GM12878 (cell line): ENCODE measurements at regions not wholly inside any gene's neighbourhood (a gene's known extent, or its start where the extent isn't known, plus 50 kb on each side); places are given as distances from the start of the nearest gene placed in this dataset.

Experiments
- ATAC-seq: fragments of 200-7000 bp; cut with Tn5 transposase; 3 replicates; pipeline ENCODE4 v1.9.1; 2020; ENCODE audit warnings: mild to moderate bottlenecking, moderate library complexity
- BruUV-seq: library from RNA; stranded (reverse); fragments of 400-500 nt; replicated peaks from 2 replicates; lab custom pipeline; 2021; lab: Mats Ljungman, UMichigan
- CTCF ChIA-PET: fragments of 300-600 bp; sonication (Branson Sonifier 250); formaldehyde crosslinking; extraction: SDS; loops from one replicate; lab custom pipeline; 2021; ENCODE audit warnings: inconsistent platforms; lab: Yijun Ruan, JAX
- POLR2A ChIA-PET: fragments of 350-600 bp; formaldehyde crosslinking; extraction: SDS; loops from one replicate; lab custom pipeline; 2021; ENCODE audit warnings: inconsistent platforms; lab: Charles Lee
- RAD21 ChIA-PET: fragments of 300-600 bp; sonication (Branson Sonifier 250); formaldehyde crosslinking; loops from one replicate; lab custom pipeline; 2023; ENCODE audit warnings: antibody characterized with exemption; ENCODE audit not compliant: unreplicated experiment; lab: Charles Lee
- SMC1A ChIA-PET: fragments of 300-600 bp; sonication (Branson Sonifier 250); formaldehyde crosslinking; loops from one replicate; lab custom pipeline; 2023; ENCODE audit not compliant: unreplicated experiment, uncharacterized antibody; lab: Charles Lee
- DNase-seq: peaks from one replicate; pipeline ENCODE4 v3.0.0-alpha.2; 2011; ENCODE audit warnings: low read depth, low spot score
- FAIRE-seq: peaks from 3 replicates; lab custom pipeline; 2011; peaks lifted over from hg19 to GRCh38; lab: Jason Lieb, UNC
- H2AFZ ChIP-seq: 2 replicates; pipeline ENCODE4 v1.6.0; 2011; ENCODE audit warnings: low read depth, low read length, control low read depth; ENCODE audit not compliant: control insufficient read depth
- H3K27ac ChIP-seq: 2 replicates; pipeline ENCODE4 v1.5.1; 2011; ENCODE audit warnings: control low read depth; ENCODE audit not compliant: control insufficient read depth, insufficient read depth
- H3K27me3 ChIP-seq, 2 experiments: replicated peaks in 1 of 2; 2 replicates each; pipeline versions ENCODE4 v1.6.0 to v1.6.1; 2011; ENCODE audit warnings: low read length in 1 of 2; ENCODE audit not compliant: control insufficient read depth in 2 of 2, insufficient read depth in 2 of 2
- H3K36me3 ChIP-seq, 2 experiments: 2 replicates each; pipeline ENCODE4 v1.5.1; 2011; ENCODE audit warnings: low read length in 1 of 2; ENCODE audit not compliant: control insufficient read depth in 2 of 2, insufficient read depth in 2 of 2
- H3K4me1 ChIP-seq: 2 replicates; pipeline ENCODE4 v1.6.1; 2011; ENCODE audit warnings: mild to moderate bottlenecking, low read length, moderate library complexity, mixed read lengths; ENCODE audit not compliant: control insufficient read depth, insufficient read depth
- H3K4me2 ChIP-seq: 2 replicates; pipeline ENCODE4 v1.6.0; 2011; ENCODE audit warnings: control low read depth; ENCODE audit not compliant: control insufficient read depth, insufficient read depth
- H3K4me3 ChIP-seq: fragments of 200-600 bp; sonication (generic); 2 replicates; pipeline ENCODE4 v1.5.1; 2016
- H3K79me2 ChIP-seq: 2 replicates; pipeline ENCODE4 v1.6.0; 2011; ENCODE audit warnings: low read length; ENCODE audit not compliant: control insufficient read depth, insufficient read depth
- H3K9ac ChIP-seq: 2 replicates; pipeline ENCODE4 v1.8.0; 2011; ENCODE audit warnings: low read length, control low read depth, mixed read lengths; ENCODE audit not compliant: control insufficient read depth, insufficient read depth
- H3K9me3 ChIP-seq: replicated peaks from 3 replicates; pipeline ENCODE4 v1.5.1; 2011; ENCODE audit warnings: mild to moderate bottlenecking, low read length; ENCODE audit not compliant: control insufficient read depth, insufficient read depth
- H4K20me1 ChIP-seq: 2 replicates; pipeline ENCODE4 v1.6.0; 2011; ENCODE audit not compliant: control insufficient read depth, insufficient read depth
- DPF2 ChIP-seq: fragments of 450-650 bp; IDR thresholded peaks from 2 replicates; pipeline ENCODE4 v1.6.1; 2017; ENCODE audit warnings: mild to moderate bottlenecking
- GABPA ChIP-seq: IDR thresholded peaks from 2 replicates; pipeline ENCODE4 v1.6.1; 2014; ENCODE audit warnings: antibody characterized with exemption, low read depth, mild to moderate bottlenecking, inconsistent platforms
- IRF4 ChIP-seq: IDR thresholded peaks from 2 replicates; pipeline ENCODE4 v1.6.1; 2011; ENCODE audit warnings: low read depth, low read length
- MEF2A ChIP-seq: IDR thresholded peaks from 2 replicates; pipeline ENCODE4 v1.6.1; 2011; ENCODE audit warnings: low read depth, mild to moderate bottlenecking, low read length, moderate library complexity; ENCODE audit not compliant: insufficient read depth
- NFIC ChIP-seq: IDR thresholded peaks from 2 replicates; pipeline ENCODE4 v1.6.1; 2012; ENCODE audit warnings: low read depth, mild to moderate bottlenecking, inconsistent platforms, low read length, moderate library complexity
- NR2C2 ChIP-seq: IDR thresholded peaks from 2 replicates; pipeline ENCODE4 v1.6.1; 2011; ENCODE audit warnings: borderline replicate concordance, low read depth; ENCODE audit not compliant: control insufficient read depth, insufficient read length
- RAD21 ChIP-seq: IDR thresholded peaks from 2 replicates; pipeline ENCODE4 v1.6.1; 2011; ENCODE audit warnings: mild to moderate bottlenecking, low read depth, low read length, moderate library complexity; ENCODE audit not compliant: insufficient read depth
- SMAD1 ChIP-seq: fragments of 450-650 bp; IDR thresholded peaks from 2 replicates; pipeline ENCODE4 v1.6.1; 2018; ENCODE audit warnings: mild to moderate bottlenecking, low read depth; ENCODE audit not compliant: partially characterized antibody
- SRF ChIP-seq, 2 experiments: IDR thresholded peaks; 2 replicates each; pipeline ENCODE4 v1.6.1; 2011; ENCODE audit warnings: low read depth in 2 of 2, low read length in 2 of 2, mild to moderate bottlenecking in 1 of 2, moderate library complexity in 1 of 2
- ZSCAN29 ChIP-seq: fragments of 450-650 bp; IDR thresholded peaks from 2 replicates; pipeline ENCODE4 v1.6.1; 2017; ENCODE audit warnings: mild to moderate bottlenecking, moderate library complexity
- WGBS: methylation state at CpG from one replicate; pipeline ENCODE4 v1.1.6; 2016; ENCODE audit warnings: low lambda C conversion rate; ENCODE audit not compliant: insufficient replicate concordance, insufficient coverage; ENCODE audit errors: missing lambda C conversion rate; 5-methylcytosine and 5-hydroxymethylcytosine counted together
- in situ Hi-C: fragments of 300-500 bp; cut with MboI; formaldehyde crosslinking; loops from 9 replicates; pipeline ENCODE4 v1.14.3; 2018; ENCODE audit warnings: mixed read lengths
- intact Hi-C: fragments of 100-400 bp; cut with micrococcal nuclease; formaldehyde crosslinking; loops from one replicate; pipeline ENCODE4 v1.14.2; 2022; ENCODE audit not compliant: unreplicated experiment
- TF ChIP-seq, protein P1 (sequence below): fragments of 450-650 bp; formaldehyde crosslinking; IDR thresholded peaks from 2 replicates; pipeline ENCODE4 v1.4.0; 2022; ENCODE audit warnings: mild to moderate bottlenecking, moderate library complexity
- TF ChIP-seq, protein P2 (sequence below): fragments of 450-650 bp; IDR thresholded peaks from 2 replicates; pipeline ENCODE4 v1.6.1; 2016; ENCODE audit warnings: mild to moderate bottlenecking
- TF ChIP-seq, protein P3 (sequence below): fragments of 150-350 bp; IDR thresholded peaks from 2 replicates; pipeline ENCODE4 v1.6.1; 2014; ENCODE audit warnings: mild to moderate bottlenecking, low read depth, low read length
- TF ChIP-seq, protein P4 (sequence below): fragments of 450-650 bp; IDR thresholded peaks from 2 replicates; pipeline ENCODE4 v1.6.1; 2017; ENCODE audit warnings: mild to moderate bottlenecking, moderate library complexity

DNA sequence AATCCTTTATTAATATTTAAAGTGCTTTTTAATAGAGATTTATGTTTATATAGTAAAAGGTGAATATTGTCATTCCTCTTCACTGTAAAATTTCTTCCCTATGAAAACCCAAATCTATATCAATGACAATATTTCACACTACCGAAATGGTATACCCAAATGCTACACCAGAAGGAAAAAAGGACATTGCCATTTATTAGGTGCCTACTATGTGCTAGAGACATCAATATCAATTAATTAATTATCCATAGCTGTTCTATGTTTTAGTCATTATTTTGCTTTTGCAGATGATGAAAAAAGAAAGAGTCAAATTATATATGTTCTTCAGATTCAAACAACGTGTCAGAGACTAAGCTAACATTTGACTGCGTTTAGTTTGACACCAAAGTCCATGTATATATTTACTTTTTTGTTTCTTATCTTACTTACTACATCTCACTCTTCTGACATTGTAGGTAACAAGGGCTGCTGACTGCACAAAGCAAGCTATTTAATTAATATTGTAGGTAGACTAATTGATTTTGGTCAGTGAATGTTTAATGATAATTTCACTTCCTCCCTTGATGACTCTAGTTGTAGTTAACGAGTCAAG is 614.0 kb upstream of the FOXG1 start:
- no peaks in the 10 kb centered on the region for H4K20me1 ChIP-seq
- no peaks in the 10 kb centered on the region for H3K36me3 ChIP-seq
- WGBS = 1% methylated on average over 4 of the region's 4 CpGs
- no peak for DNase-seq
- ChIA-PET RAD21 (no interaction called here), POLR2A (no interaction called here), SMC1A (no interaction called here), CTCF (no interaction called here)
- H3K4me1 ChIP-seq = no peaks in the 10 kb centered on the region
- no peak overlapping the region for H3K4me2 ChIP-seq
- in situ Hi-C loops (no loop called here), intact Hi-C loops (no loop called here)
- H3K4me3 ChIP-seq = no peak overlapping the region
- ATAC-seq = no peak
- no peak overlapping the region for H3K9ac ChIP-seq
- BruUV-seq = no TSS peak
- no peaks in the 10 kb centered on the region; the same call in 2 of the 3 replicates for H3K9me3 ChIP-seq
- no peaks in the 10 kb centered on the region for H3K27me3 ChIP-seq
- no peak overlapping the region for H3K27ac ChIP-seq
- no peaks in the 10 kb centered on the region for H3K79me2 ChIP-seq
- no peak for FAIRE-seq
- no peak overlapping the region for H2AFZ ChIP-seq
- TF ChIP-seq SMAD1 = no peak
- no peak for TF ChIP-seq GABPA
- TF ChIP-seq NFIC = no peak
- TF ChIP-seq ZSCAN29 = no peak
- TF ChIP-seq SRF (IDR thresholded peaks at IDR 0.05; ENCODE audit: low read depth in 2 of 2, low read length in 2 of 2) = no peak
- TF ChIP-seq, protein P1, sequence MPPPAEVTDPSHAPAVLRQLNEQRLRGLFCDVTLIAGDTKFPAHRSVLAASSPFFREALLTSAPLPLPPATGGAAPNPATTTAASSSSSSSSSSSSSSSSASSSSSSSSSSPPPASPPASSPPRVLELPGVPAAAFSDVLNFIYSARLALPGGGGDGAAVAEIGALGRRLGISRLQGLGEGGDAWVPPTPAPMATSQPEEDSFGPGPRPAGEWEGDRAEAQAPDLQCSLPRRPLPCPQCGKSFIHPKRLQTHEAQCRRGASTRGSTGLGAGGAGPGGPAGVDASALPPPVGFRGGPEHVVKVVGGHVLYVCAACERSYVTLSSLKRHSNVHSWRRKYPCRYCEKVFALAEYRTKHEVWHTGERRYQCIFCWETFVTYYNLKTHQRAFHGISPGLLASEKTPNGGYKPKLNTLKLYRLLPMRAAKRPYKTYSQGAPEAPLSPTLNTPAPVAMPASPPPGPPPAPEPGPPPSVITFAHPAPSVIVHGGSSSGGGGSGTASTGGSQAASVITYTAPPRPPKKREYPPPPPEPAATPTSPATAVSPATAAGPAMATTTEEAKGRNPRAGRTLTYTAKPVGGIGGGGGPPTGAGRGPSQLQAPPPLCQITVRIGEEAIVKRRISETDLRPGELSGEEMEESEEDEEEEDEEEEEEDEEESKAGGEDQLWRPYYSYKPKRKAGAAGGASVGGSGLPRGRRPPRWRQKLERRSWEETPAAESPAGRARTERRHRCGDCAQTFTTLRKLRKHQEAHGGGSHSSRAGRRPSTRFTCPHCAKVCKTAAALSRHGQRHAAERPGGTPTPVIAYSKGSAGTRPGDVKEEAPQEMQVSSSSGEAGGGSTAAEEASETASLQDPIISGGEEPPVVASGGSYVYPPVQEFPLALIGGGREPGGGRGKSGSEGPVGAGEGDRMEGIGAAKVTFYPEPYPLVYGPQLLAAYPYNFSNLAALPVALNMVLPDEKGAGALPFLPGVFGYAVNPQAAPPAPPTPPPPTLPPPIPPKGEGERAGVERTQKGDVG = no peak
- no peak for TF ChIP-seq NR2C2
- TF ChIP-seq, protein P2, sequence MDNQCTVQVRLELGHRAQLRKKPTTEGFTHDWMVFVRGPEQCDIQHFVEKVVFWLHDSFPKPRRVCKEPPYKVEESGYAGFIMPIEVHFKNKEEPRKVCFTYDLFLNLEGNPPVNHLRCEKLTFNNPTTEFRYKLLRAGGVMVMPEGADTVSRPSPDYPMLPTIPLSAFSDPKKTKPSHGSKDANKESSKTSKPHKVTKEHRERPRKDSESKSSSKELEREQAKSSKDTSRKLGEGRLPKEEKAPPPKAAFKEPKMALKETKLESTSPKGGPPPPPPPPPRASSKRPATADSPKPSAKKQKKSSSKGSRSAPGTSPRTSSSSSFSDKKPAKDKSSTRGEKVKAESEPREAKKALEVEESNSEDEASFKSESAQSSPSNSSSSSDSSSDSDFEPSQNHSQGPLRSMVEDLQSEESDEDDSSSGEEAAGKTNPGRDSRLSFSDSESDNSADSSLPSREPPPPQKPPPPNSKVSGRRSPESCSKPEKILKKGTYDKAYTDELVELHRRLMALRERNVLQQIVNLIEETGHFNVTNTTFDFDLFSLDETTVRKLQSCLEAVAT = no peak
- TF ChIP-seq IRF4 = no peak
- TF ChIP-seq RAD21 = no peak
- TF ChIP-seq, protein P3, sequence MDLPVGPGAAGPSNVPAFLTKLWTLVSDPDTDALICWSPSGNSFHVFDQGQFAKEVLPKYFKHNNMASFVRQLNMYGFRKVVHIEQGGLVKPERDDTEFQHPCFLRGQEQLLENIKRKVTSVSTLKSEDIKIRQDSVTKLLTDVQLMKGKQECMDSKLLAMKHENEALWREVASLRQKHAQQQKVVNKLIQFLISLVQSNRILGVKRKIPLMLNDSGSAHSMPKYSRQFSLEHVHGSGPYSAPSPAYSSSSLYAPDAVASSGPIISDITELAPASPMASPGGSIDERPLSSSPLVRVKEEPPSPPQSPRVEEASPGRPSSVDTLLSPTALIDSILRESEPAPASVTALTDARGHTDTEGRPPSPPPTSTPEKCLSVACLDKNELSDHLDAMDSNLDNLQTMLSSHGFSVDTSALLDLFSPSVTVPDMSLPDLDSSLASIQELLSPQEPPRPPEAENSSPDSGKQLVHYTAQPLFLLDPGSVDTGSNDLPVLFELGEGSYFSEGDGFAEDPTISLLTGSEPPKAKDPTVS = no peak
- TF ChIP-seq MEF2A = no peak
- no peak for TF ChIP-seq DPF2
- TF ChIP-seq, protein P4, sequence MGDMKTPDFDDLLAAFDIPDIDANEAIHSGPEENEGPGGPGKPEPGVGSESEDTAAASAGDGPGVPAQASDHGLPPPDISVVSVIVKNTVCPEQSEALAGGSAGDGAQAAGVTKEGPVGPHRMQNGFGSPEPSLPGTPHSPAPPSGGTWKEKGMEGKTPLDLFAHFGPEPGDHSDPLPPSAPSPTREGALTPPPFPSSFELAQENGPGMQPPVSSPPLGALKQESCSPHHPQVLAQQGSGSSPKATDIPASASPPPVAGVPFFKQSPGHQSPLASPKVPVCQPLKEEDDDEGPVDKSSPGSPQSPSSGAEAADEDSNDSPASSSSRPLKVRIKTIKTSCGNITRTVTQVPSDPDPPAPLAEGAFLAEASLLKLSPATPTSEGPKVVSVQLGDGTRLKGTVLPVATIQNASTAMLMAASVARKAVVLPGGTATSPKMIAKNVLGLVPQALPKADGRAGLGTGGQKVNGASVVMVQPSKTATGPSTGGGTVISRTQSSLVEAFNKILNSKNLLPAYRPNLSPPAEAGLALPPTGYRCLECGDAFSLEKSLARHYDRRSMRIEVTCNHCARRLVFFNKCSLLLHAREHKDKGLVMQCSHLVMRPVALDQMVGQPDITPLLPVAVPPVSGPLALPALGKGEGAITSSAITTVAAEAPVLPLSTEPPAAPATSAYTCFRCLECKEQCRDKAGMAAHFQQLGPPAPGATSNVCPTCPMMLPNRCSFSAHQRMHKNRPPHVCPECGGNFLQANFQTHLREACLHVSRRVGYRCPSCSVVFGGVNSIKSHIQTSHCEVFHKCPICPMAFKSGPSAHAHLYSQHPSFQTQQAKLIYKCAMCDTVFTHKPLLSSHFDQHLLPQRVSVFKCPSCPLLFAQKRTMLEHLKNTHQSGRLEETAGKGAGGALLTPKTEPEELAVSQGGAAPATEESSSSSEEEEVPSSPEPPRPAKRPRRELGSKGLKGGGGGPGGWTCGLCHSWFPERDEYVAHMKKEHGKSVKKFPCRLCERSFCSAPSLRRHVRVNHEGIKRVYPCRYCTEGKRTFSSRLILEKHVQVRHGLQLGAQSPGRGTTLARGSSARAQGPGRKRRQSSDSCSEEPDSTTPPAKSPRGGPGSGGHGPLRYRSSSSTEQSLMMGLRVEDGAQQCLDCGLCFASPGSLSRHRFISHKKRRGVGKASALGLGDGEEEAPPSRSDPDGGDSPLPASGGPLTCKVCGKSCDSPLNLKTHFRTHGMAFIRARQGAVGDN = no peak
